Transverse colon (tissue), 4 donors: ENCODE measurements at regions not wholly inside any gene's neighbourhood (a gene's known extent, or its start where the extent isn't known, plus 50 kb on each side); places are given as distances from the start of the nearest gene placed in this dataset.

Source experiments
- CTCF ChIP-seq, 5 experiments: fragments of 200-600 bp in 3 of 5; fragments of 450-650 bp in 2 of 5; sonication (generic) in 3 of 5; IDR thresholded peaks; 1 replicate in 2 of 5; 2 replicates in 3 of 5; pipeline ENCODE4 v1.5.1; 2016 to 2017; ENCODE audit warnings: antibody characterized with exemption in 5 of 5, inconsistent platforms in 3 of 5, mild to moderate bottlenecking in 2 of 5, moderate library complexity in 1 of 5
- EP300 ChIP-seq: sonication (generic); formaldehyde crosslinking; IDR thresholded peaks from one replicate; pipeline ENCODE4 v1.6.1; 2017; ENCODE audit warnings: antibody characterized with exemption, low read depth
- POLR2A ChIP-seq: fragments of 450-650 bp; IDR thresholded peaks from one replicate; pipeline ENCODE4 v1.6.1; 2016; ENCODE audit warnings: antibody characterized with exemption, mild to moderate bottlenecking, moderate library complexity
- POLR2AphosphoS5 ChIP-seq, 3 donors: sonication (generic); formaldehyde crosslinking; IDR thresholded peaks; one replicate each; pipeline ENCODE4 v1.6.1; 2016; ENCODE audit warnings: antibody characterized with exemption in 3 of 3

DNA sequence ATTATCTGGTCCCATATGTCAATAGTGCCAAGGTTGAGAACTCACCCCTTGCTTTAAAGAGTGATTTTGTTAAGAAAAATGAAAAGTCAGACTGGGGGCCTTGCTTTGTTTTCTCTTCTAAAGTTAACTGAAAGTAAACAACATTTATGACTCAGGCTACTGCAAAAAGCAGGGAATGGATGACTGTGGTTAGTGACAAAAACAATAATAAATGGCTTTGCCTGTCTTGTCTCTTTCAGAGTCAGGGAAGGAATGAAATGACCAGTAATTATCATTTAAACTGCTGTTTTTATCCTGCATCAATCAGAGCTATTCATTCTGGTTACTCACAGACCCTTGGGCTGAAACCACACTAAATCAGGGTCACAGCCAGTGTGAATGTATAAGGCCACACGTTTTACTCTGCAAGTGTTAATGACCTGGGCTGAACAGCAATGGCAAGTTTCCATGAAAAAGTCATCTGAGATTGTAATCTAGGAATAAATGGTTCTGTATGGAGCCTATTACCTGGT lies 112.2 kb downstream of the ZNF608 start:
- TF ChIP-seq CTCF (IDR thresholded peaks at IDR 0.05), result no peak
- TF ChIP-seq EP300, result no peak
- TF ChIP-seq POLR2A, result no peak
- TF ChIP-seq POLR2AphosphoS5 (IDR thresholded peaks at IDR 0.05), result no peak
